ENCODE measurements at regions not wholly inside any gene's neighbourhood (a gene's known extent, or its start where the extent isn't known, plus 50 kb on each side); places are given as distances from the start of the nearest gene placed in this dataset.

DNA sequence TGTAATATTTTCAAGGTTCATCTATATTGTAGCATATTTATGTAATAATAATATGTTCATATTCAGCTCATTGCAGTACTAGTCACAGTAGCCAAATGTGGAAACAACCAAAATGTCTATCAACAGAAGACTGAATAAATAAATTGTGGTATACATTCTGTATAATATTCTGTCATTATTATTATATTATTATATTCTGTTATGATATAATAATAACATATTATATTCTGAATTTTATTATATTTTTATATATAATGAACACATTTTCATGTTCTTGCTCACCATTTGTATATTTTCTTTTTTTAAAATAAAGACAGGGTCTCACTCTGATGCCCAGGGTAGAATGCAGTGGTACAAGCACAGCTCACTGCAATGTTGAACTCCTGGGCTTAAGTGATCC lies 91.2 kb upstream of the STARD3NL start:
- DNase-seq = no peak

DNA sequence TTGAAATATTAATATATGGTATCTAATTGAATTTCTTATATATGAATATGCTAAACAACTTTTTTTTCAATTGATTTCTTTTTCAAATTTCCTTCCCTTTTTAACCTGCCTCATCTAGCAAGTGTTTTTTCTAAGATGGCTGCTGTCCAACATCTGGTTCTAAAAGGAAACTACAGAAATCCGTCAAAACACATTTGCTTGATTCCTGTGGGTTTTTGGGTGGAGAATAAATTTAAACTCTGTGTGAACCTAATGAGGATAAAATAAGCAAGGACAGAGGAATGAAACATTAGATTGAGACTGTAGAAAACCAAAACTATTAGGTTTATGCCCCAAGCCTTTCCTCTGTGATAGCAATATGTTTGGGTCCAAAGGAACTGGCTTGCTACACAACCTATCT lies 75.5 kb upstream of the STARD3NL start:
- no peak for DNase-seq

DNA sequence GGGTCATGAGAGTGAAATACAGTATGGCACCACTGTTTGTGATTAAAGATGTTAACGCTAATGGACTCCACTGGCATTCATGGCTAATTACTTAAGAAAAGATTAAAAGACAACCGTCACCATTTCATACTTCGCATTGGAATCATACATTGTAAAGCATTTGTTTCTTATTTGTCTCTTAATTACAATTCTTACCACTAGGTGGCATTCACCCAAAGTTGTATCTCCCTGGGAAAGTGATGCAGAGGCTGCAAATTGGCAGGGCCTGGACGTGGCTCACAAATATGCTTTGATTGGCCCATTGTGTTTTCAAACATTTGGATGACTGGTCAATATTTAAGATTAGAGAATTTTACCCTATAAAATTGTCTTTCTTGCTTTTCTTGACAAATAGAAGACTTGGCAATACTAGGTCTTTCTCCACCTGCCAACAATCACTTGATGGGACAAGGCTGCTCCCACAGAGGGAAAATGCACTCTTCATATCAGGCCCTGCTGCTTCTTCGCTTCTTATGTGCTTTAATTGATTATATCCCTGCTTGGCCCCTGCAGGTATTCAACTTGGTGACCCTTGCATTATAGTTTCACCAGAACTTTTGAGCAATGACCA lies 72.1 kb upstream of the STARD3NL start:
- peak; percentile 59 for DNase-seq

DNA sequence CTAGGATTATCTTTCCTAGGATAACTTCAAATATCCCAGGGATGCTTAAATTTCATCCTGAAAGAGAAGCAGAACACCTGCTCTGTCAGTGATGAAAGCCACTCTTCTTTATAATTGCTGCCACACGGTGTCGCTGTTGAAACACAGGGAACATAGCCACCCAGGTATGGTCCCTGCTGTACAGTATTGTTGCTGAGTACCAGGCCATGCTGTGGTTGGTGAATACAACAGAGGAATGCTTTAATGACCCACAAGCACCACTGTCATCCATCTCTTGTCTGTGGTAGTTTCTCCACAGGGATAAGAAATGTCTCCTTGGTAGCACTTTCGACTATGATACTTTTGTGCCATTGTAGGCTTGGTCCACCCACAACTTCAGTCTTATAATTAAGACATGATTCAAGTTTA lies 70.6 kb upstream of the STARD3NL start:
- DNase-seq = peak; percentile 76 to 80

GRCh38 chr7:38112075-38112474 lies 66.0 kb upstream of the STARD3NL start:
- no peak for DNase-seq

DNA sequence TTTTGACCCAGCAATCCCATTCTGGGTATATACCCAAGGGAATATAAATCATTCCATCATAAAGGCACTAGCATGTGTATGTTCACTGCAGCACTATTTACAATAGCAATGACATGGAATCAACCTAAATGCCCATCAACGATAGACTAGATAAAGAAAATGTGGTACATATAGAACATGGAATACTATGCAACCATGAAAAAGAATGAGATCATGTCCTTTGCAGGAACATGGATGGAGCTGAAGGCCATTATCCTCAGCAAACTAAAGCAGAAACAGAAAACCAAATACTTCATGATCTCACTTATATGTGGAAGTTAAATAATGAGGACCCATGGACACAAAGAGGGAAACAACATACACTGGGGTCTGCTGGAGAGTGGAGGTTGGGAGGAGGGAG lies 58.0 kb upstream of the STARD3NL start:
- DNase-seq = no peak

- DNase-seq = no peak
Measured at GRCh38 chr7:38122501-38122900, 55.5 kb upstream of the STARD3NL start.

GRCh38 chr7:38123494-38123893 lies 54.6 kb upstream of the STARD3NL start:
- DNase-seq = no peak

GRCh38 chr7:38127216-38128207 lies 50.5 kb upstream of the STARD3NL start:
- DNase-seq = no peak
